GM18502 (cell line): ENCODE measurements at regions not wholly inside any gene's neighbourhood (a gene's known extent, or its start where the extent isn't known, plus 50 kb on each side); places are given as distances from the start of the nearest gene placed in this dataset.

Experiments
- ATAC-seq: cut with Tn5 transposase; IDR thresholded peaks from one replicate; pipeline ENCODE4 v1.9.1; 2021; ENCODE audit warnings: mild to moderate bottlenecking; ENCODE audit not compliant: unreplicated experiment, poor library complexity

GRCh38 chr10:83233691-83234090 lies 905.6 kb upstream of the GHITM start:
- no peak for ATAC-seq

- ATAC-seq, result no peak
These were observed 891.1 kb upstream of the GHITM start for GRCh38 chr10:83248106-83248631.

GRCh38 chr10:83250396-83250795 lies 888.9 kb upstream of the GHITM start:
- no peak for ATAC-seq

GRCh38 chr10:83252169-83252568 lies 887.1 kb upstream of the GHITM start:
- ATAC-seq, result no peak

- ATAC-seq, result no peak
These were observed 886.7 kb upstream of the GHITM start for GRCh38 chr10:83252596-83252995.

GRCh38 chr10:83253011-83253671 lies 886.2 kb upstream of the GHITM start:
- no peak for ATAC-seq

- ATAC-seq, result no peak
These were observed 884.6 kb upstream of the GHITM start for GRCh38 chr10:83254698-83255097.

- ATAC-seq, result no peak
These were observed 876.9 kb upstream of the GHITM start for GRCh38 chr10:83262434-83262833.

- ATAC-seq, result no peak
These were observed 866.5 kb upstream of the GHITM start for GRCh38 chr10:83272666-83273434.

GRCh38 chr10:83274088-83274487 lies 865.2 kb upstream of the GHITM start:
- no peak for ATAC-seq

- ATAC-seq, result no peak
These were observed 862.3 kb upstream of the GHITM start for GRCh38 chr10:83276971-83277370.

GRCh38 chr10:83283151-83283550 lies 856.2 kb upstream of the GHITM start:
- ATAC-seq, result no peak

- ATAC-seq, result no peak
These were observed 851.9 kb upstream of the GHITM start for GRCh38 chr10:83287374-83287773.

GRCh38 chr10:83289373-83289772 lies 849.9 kb upstream of the GHITM start:
- no peak for ATAC-seq

- ATAC-seq, result no peak
These were observed 849.4 kb upstream of the GHITM start for GRCh38 chr10:83289948-83290347.

GRCh38 chr10:83301732-83302131 lies 837.6 kb upstream of the GHITM start:
- no peak for ATAC-seq

- no peak for ATAC-seq
These were observed 836.7 kb upstream of the GHITM start for GRCh38 chr10:83302623-83303022.

GRCh38 chr10:83310688-83311087 lies 828.6 kb upstream of the GHITM start:
- ATAC-seq, result no peak

- ATAC-seq, result no peak
These were observed 826.7 kb upstream of the GHITM start for GRCh38 chr10:83312570-83312969.

GRCh38 chr10:83332690-83333089 lies 806.6 kb upstream of the GHITM start:
- no peak for ATAC-seq

- ATAC-seq, result no peak
These were observed 805.7 kb upstream of the GHITM start for GRCh38 chr10:83333566-83333965.

- no peak for ATAC-seq
These were observed 795.6 kb upstream of the GHITM start for GRCh38 chr10:83343676-83344075.
